Heart left ventricle (tissue), 16 donors: ENCODE measurements at regions not wholly inside any gene's neighbourhood (a gene's known extent, or its start where the extent isn't known, plus 50 kb on each side); places are given as distances from the start of the nearest gene placed in this dataset.

ENCODE experiments used
- ATAC-seq, 4 donors: fragments of 200-7000 bp; cut with Tn5 transposase; one replicate each; pipeline ENCODE4 v1.9.1; 2020 to 2022; ENCODE audit warnings: moderate library complexity in 4 of 4, mild to moderate bottlenecking in 3 of 4, moderate number of reproducible peaks in 1 of 4
- DNase-seq, 5 donors: peaks; one replicate each; pipeline ENCODE4 v3.0.0-alpha.2; 2020
- H3K27ac ChIP-seq, 12 donors: fragments of 200-600 bp; sonication (generic) in 4 of 12; one replicate each; pipeline versions ENCODE4 v1.5.0 to v1.8.0; 2016 to 2022; ENCODE audit warnings: mild to moderate bottlenecking in 2 of 12
- H3K27me3 ChIP-seq, 9 donors: fragments of 200-600 bp; sonication (generic) in 2 of 9; one replicate each; pipeline versions ENCODE4 v1.5.1 to v1.8.0; 2016 to 2022; ENCODE audit warnings: mild to moderate bottlenecking in 3 of 9
- H3K36me3 ChIP-seq, 9 donors: fragments of 200-600 bp; sonication (generic) in 2 of 9; one replicate each; pipeline versions ENCODE4 v1.5.0 to v1.8.0; 2018 to 2022; ENCODE audit warnings: mild to moderate bottlenecking in 2 of 9
- H3K4me1 ChIP-seq, 12 donors: fragments of 200-600 bp; sonication (generic) in 4 of 12; one replicate each; pipeline versions ENCODE4 v1.5.0 to v1.8.0; 2016 to 2022; ENCODE audit warnings: mild to moderate bottlenecking in 3 of 12
- H3K4me3 ChIP-seq, 12 donors: fragments of 200-600 bp; sonication (generic) in 4 of 12; one replicate each; pipeline versions ENCODE4 v1.5.0 to v1.8.0; 2017 to 2022; ENCODE audit warnings: mild to moderate bottlenecking in 9 of 12, moderate library complexity in 4 of 12
- H3K9me3 ChIP-seq, 12 donors: fragments of 200-600 bp; sonication (generic) in 4 of 12; one replicate each; pipeline versions ENCODE4 v1.5.0 to v1.8.0; 2016 to 2022; ENCODE audit warnings: mild to moderate bottlenecking in 1 of 12
- POLR2A ChIP-seq, 2 donors: fragments of 450-650 bp; IDR thresholded peaks; one replicate each; pipeline ENCODE4 v1.6.1; 2017; ENCODE audit warnings: antibody characterized with exemption in 2 of 2, mild to moderate bottlenecking in 2 of 2, moderate library complexity in 2 of 2
- WGBS, 4 donors: extraction: QIAGEN DNeasy Blood & Tissue Kit in 2 of 4; methylation state at CpG; one replicate each; pipeline versions ENCODE4 v1.1.5 to v1.1.7; 2013 to 2018; 5-methylcytosine and 5-hydroxymethylcytosine counted together
- intact Hi-C, 10 donors: fragments of 100-400 bp; cut with DNase I; formaldehyde crosslinking; loops; one replicate each; pipeline versions ENCODE4 v1.11.1 to v1.14.2; 2022
- TF ChIP-seq, protein P1 (sequence below), 12 donors: fragments of 200-600 bp; sonication (generic) in 4 of 12; IDR thresholded peaks; one replicate each; pipeline versions ENCODE4 v1.5.0 to v1.8.0; 2018 to 2022; ENCODE audit warnings: antibody characterized with exemption in 12 of 12, mild to moderate bottlenecking in 5 of 12
- donor health status: ischemic (EF 13 %, LVEDD 7.1; RV severe dilation, severe dysfunction).
- donor health status: healthy with polysubstance abuse.
- donor health status: DM: no; HTN: yes; CAD: no.
- donor health status: DM: no; HTN: no; CAD: no.
- donor health status: ischemic (EF 25% LVEDD 6.9; RV normal size, moderate dysfunction).
- donor health status: ischemic (EF 25% LVEDD 5.7; RV mildly dilated, moderate dysfunction).
- donor health status: healthy.
- donor health status: DM: yes; HTN: yes; CAD: no.
- donor health status: ischemic (EF 35%, LVEDD 5.7; RV mildly dilated, moderate dysfunction).
- donor health status: nonischemic (EF 11% LVEDD 7.7; RV severe dilation, severe dysfunction).
- donor health status: DM: yes; HTN: yes; CAD: no.
- donor health status: PGD.
- donor health status: ischemic (EF 29% LVEDD 5.4; RV normal size, mild dysfunction).
- donor health status: nonischemic (EF 23%, LVEDD 6.1; RV moderate dilation, normal function).

DNA sequence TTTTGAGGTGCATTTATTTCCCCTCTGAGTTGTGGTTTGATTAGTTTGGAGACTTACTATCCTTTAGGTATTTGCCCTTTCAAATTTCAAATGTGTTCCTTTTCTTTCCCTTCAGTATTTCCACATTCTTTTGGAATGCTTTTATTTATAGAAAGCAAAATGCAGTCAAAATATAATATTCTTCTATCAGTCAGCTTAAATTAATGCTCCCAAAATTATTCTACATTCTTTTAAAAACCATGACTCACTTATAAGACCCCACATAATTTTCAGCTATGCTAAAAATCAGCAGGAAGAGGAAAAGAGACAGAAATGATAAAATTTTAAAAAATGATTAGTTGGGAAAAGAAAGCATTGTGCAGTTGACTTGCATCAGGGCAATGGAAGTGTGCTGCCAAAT is 180.0 kb upstream of the SMLR1 start:
- intact Hi-C loops, result no loop called here
- peaks cover 0 to 29% (median 9%) of the 10 kb centered on the region in 12 donors for H3K9me3 ChIP-seq
- ATAC-seq (no peak), DNase-seq (no peak)
- H3K4me3 ChIP-seq, result no peak overlapping the region
- TF ChIP-seq, protein P1, sequence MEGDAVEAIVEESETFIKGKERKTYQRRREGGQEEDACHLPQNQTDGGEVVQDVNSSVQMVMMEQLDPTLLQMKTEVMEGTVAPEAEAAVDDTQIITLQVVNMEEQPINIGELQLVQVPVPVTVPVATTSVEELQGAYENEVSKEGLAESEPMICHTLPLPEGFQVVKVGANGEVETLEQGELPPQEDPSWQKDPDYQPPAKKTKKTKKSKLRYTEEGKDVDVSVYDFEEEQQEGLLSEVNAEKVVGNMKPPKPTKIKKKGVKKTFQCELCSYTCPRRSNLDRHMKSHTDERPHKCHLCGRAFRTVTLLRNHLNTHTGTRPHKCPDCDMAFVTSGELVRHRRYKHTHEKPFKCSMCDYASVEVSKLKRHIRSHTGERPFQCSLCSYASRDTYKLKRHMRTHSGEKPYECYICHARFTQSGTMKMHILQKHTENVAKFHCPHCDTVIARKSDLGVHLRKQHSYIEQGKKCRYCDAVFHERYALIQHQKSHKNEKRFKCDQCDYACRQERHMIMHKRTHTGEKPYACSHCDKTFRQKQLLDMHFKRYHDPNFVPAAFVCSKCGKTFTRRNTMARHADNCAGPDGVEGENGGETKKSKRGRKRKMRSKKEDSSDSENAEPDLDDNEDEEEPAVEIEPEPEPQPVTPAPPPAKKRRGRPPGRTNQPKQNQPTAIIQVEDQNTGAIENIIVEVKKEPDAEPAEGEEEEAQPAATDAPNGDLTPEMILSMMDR (IDR thresholded peaks at IDR 0.05), result no peak
- TF ChIP-seq POLR2A (IDR thresholded peaks at IDR 0.05), result no peak
- H3K4me1 ChIP-seq, result no peaks in the 10 kb centered on the region
- H3K27me3 ChIP-seq, result no peaks in the 10 kb centered on the region
- H3K27ac ChIP-seq, result no peak overlapping the region
- no peaks in the 10 kb centered on the region for H3K36me3 ChIP-seq

DNA sequence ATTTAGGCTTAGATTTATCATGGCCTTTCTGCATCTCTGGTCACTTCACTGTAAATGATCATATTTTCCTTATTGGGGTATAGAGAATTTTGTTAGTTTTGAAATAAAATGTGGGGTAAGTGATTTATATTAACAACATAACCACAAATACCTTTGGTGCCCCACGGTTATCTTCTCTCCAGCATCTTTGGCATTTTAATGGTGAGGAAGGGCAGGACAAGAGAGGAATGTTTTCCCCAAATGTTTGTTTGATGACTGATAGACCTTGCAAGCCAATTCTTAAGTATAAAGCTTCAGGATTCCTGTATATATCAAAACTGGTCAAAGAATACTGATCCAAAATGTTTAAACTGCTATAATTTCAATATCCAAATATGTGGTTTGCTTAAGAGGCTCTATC is 171.6 kb upstream of the SMLR1 start:
- no peaks in the 10 kb centered on the region for H3K9me3 ChIP-seq
- H3K4me3 ChIP-seq, result no peak overlapping the region
- no peak for DNase-seq
- WGBS, 4 donors, result 86 to 91% (median 89%) methylated on average over 1 of the region's 1 CpG
- TF ChIP-seq, protein P1 (IDR thresholded peaks at IDR 0.05), result no peak
- no peak for TF ChIP-seq POLR2A (IDR thresholded peaks at IDR 0.05)
- no peak overlapping the region for H3K27ac ChIP-seq
- ATAC-seq, result no peak
- H3K36me3 ChIP-seq, result no peaks in the 10 kb centered on the region
- intact Hi-C loops, result no loop called here
- no peaks in the 10 kb centered on the region for H3K27me3 ChIP-seq
- H3K4me1 ChIP-seq, result no peaks in the 10 kb centered on the region

DNA sequence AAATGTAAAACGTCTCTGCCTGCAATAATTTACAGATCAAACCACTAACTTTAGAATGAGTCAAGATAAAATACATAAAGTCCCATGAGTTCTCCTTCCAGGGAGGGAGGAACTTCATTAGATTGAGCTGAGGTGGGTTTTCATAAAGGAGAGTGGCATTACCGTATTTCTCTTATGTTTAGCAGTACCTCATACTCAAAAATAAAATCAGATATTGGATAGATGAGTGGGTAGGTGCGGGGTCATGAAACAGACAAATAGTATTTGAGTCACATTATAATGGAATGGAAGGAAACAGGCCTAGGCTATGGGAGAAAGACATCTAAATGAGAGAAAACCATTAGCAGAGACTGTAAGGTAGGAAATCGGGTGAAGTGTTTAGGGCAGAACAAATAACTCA is 166.1 kb upstream of the SMLR1 start:
- H3K27me3 ChIP-seq, result no peaks in the 10 kb centered on the region
- no peak overlapping the region for H3K27ac ChIP-seq
- no peak for ATAC-seq
- intact Hi-C loops, result no loop called here
- no peak for DNase-seq
- TF ChIP-seq, protein P1 (IDR thresholded peaks at IDR 0.05), result no peak
- no peak for TF ChIP-seq POLR2A (IDR thresholded peaks at IDR 0.05)
- no peaks in the 10 kb centered on the region for H3K4me1 ChIP-seq
- WGBS, 4 donors, result 74 to 77% (median 77%) methylated on average over 4 of the region's 4 CpGs
- H3K9me3 ChIP-seq, result no peaks in the 10 kb centered on the region
- H3K4me3 ChIP-seq, result no peak overlapping the region
- H3K36me3 ChIP-seq, result no peaks in the 10 kb centered on the region

DNA sequence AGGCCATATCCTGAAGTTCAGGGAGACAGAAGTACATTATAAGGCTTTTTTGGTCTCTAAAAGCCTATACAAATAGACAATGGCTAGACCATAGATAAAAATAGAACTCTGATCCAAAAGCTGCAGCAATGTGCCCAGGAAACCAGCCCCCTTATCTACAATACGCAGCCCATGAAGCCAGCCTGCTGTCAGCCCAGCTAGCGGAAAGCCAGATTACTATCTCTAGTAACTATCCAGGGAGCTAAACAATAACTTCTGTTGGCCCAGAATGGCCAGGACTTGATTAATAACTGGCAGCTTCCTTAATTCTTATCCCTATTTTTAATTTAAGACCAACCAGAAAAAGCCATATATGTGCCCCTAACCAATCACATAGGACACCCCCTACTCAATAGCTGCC is 160.4 kb upstream of the SMLR1 start:
- Histone ChIP-seq H3K36me3 (no peaks in the 10 kb centered on the region), H3K4me3 (no peak overlapping the region), H3K9me3 (no peaks in the 10 kb centered on the region), H3K27me3 (no peaks in the 10 kb centered on the region), H3K27ac (no peak overlapping the region), H3K4me1 (peaks cover 0 to 7% (median 0%) of the 10 kb centered on the region in 12 donors)
- intact Hi-C loops, result no loop called here
- ATAC-seq (no peak), DNase-seq (no peak)
- no peak for TF ChIP-seq POLR2A (IDR thresholded peaks at IDR 0.05)
- TF ChIP-seq, protein P1 (IDR thresholded peaks at IDR 0.05), result no peak
- WGBS, 4 donors, result 54 to 68% (median 63%) methylated on average over 2 of the region's 2 CpGs
